A673 (cell line): ENCODE measurements at regions not wholly inside any gene's neighbourhood (a gene's known extent, or its start where the extent isn't known, plus 50 kb on each side); places are given as distances from the start of the nearest gene placed in this dataset.

ENCODE experiments used
- CTCF ChIP-seq: fragments of 300-800, 200-600 bp; sonication (generic); conservative IDR thresholded peaks from 2 replicates; pipeline ENCODE4 v1.5.1; 2017; ENCODE audit warnings: low read depth, mild to moderate bottlenecking, antibody characterized with exemption, low read length, moderate library complexity, mixed read lengths
- EZH2 ChIP-seq: fragments of 200-600 bp; sonication (generic); IDR thresholded peaks from 2 replicates; pipeline ENCODE4 v1.6.1; 2017; ENCODE audit warnings: borderline replicate concordance, low read depth, mild to moderate bottlenecking, mixed read lengths, antibody characterized with exemption, low read length; ENCODE audit not compliant: poor library complexity, severe bottlenecking

DNA sequence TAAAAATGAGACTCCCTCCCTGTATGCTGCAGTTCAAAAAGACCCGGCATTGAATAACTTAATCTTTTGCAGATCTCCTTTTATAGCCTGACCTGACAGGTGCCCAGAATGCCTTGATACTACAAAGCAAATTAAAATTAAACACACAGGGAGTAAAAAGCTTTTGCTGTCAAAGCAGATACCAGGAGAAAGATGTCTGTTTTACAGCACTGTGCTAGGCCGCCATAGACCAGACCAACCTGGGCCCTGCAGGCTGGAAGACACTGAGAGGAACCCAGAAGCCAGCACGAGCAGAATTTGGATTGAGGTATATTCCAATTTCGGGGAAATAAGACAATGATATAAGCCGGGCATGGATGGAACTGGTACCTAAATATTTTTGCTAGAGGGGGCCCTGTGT lies 602.8 kb upstream of the SOX11 start:
- TF ChIP-seq CTCF (no peak), EZH2 (no peak)
